CD4-positive, alpha-beta memory T cell (primary cell): ENCODE measurements at regions not wholly inside any gene's neighbourhood (a gene's known extent, or its start where the extent isn't known, plus 50 kb on each side); places are given as distances from the start of the nearest gene placed in this dataset.

Experiments used
- CTCF ChIA-PET: fragments of 350-600 bp; sonication (Branson Sonifier 250); formaldehyde crosslinking; loops from one replicate; lab custom pipeline; 2021; ENCODE audit warnings: inconsistent platforms; ENCODE audit not compliant: partially characterized antibody; lab: Charles Lee
- POLR2A ChIA-PET: fragments of 350-600 bp; sonication (Branson Sonifier 250); formaldehyde crosslinking; loops from one replicate; lab custom pipeline; 2021; ENCODE audit not compliant: partially characterized antibody; lab: Charles Lee
- DNase-seq, 5 donors: peaks; one replicate each; pipeline versions ENCODE4 v3.0.0 to v3.0.0-alpha.2; 2020 to 2022; ENCODE audit warnings: mixed read lengths in 1 of 5
- H3K27ac ChIP-seq: one replicate; pipeline ENCODE4 v1.7.0; 2013; ENCODE audit warnings: low read depth, low read length
- H3K27me3 ChIP-seq: 2 replicates; pipeline ENCODE4 v1.7.0; 2013; ENCODE audit warnings: mild to moderate bottlenecking, low read length, moderate library complexity; ENCODE audit not compliant: insufficient read depth
- H3K36me3 ChIP-seq: 2 replicates; pipeline ENCODE4 v1.7.0; 2013; ENCODE audit warnings: mild to moderate bottlenecking, low read length, moderate library complexity; ENCODE audit not compliant: insufficient read depth
- H3K4me1 ChIP-seq: 2 replicates; pipeline ENCODE4 v1.7.0; 2013; ENCODE audit warnings: mild to moderate bottlenecking, low read length, moderate library complexity; ENCODE audit not compliant: insufficient read depth
- H3K4me3 ChIP-seq, 2 donors: one replicate each; pipeline ENCODE4 v1.7.0; 2013; ENCODE audit warnings: low read length in 2 of 2, mild to moderate bottlenecking in 1 of 2
- H3K9me3 ChIP-seq, 2 donors: one replicate each; pipeline ENCODE4 v1.7.0; 2013; ENCODE audit warnings: low read length in 2 of 2, control low read depth in 1 of 2; ENCODE audit not compliant: control insufficient read depth in 1 of 2
- H3K27ac Mint-ChIP-seq, 7 donors: one replicate each; pipeline ENCODE4 v1.8.0; 2020 to 2021; ENCODE audit warnings: mixed read lengths in 7 of 7, mild to moderate bottlenecking in 6 of 7, inconsistent platforms in 3 of 7, moderate library complexity in 3 of 7
- H3K27me3 Mint-ChIP-seq, 2 donors: one replicate each; pipeline ENCODE4 v1.8.0; 2020 to 2021; ENCODE audit warnings: mixed read lengths in 2 of 2
- H3K36me3 Mint-ChIP-seq, 2 donors: one replicate each; pipeline ENCODE4 v1.8.0; 2020 to 2021; ENCODE audit warnings: mixed read lengths in 2 of 2, inconsistent platforms in 1 of 2, mild to moderate bottlenecking in 1 of 2
- H3K4me1 Mint-ChIP-seq, 4 donors: one replicate each; pipeline ENCODE4 v1.8.0; 2020 to 2021; ENCODE audit warnings: mixed read lengths in 4 of 4, mild to moderate bottlenecking in 1 of 4
- H3K4me3 Mint-ChIP-seq, 8 donors: one replicate each; pipeline ENCODE4 v1.8.0; 2020 to 2021; ENCODE audit warnings: mixed read lengths in 8 of 8, mild to moderate bottlenecking in 7 of 8, moderate library complexity in 6 of 8, inconsistent platforms in 3 of 8
- H3K9me3 Mint-ChIP-seq, 8 donors: one replicate each; pipeline ENCODE4 v1.8.0; 2020 to 2021; ENCODE audit warnings: mixed read lengths in 8 of 8, mild to moderate bottlenecking in 5 of 8, inconsistent platforms in 3 of 8, moderate library complexity in 1 of 8
- intact Hi-C: fragments of 100-400 bp; cut with micrococcal nuclease; formaldehyde crosslinking; loops from one replicate; pipeline ENCODE4 v1.15.1; 2023

GRCh38 chr5:173790836-173791546 is 97.2 kb upstream of the CPEB4 start:
- Histone ChIP-seq H3K36me3 (no peaks in the 10 kb centered on the region), H3K27me3 (no peaks in the 10 kb centered on the region), H3K4me1 (no peaks in the 10 kb centered on the region), H3K4me3 (no peak overlapping the region), H3K9me3 (no peaks in the 10 kb centered on the region), H3K27ac (no peak overlapping the region)
- no peaks in the 10 kb centered on the region for H3K27me3 Mint-ChIP-seq
- no peaks in the 10 kb centered on the region for H3K9me3 Mint-ChIP-seq
- no peak for DNase-seq
- H3K36me3 Mint-ChIP-seq: no peaks in the 10 kb centered on the region
- H3K4me3 Mint-ChIP-seq: no peak overlapping the region
- intact Hi-C loops: no loop called here
- peak overlapping the region in 1 of 7 donors; percentile 24 for H3K27ac Mint-ChIP-seq
- H3K4me1 Mint-ChIP-seq: peaks cover 0 to 8% (median 3%) of the 10 kb centered on the region in 4 donors
- ChIA-PET POLR2A (no interaction called here), CTCF (interaction anchor here (1.6 kb wide), 1 partner anchor 135 kb away, joined by 6 read pairs; no protein-coding TSS in a partner anchor)

GRCh38 chr5:173791878-173792277 is 96.3 kb upstream of the CPEB4 start:
- Mint-ChIP-seq H3K4me3 (no peak overlapping the region), H3K4me1 (peaks cover 0 to 4% (median 2%) of the 10 kb centered on the region in 4 donors), H3K27me3 (no peaks in the 10 kb centered on the region), H3K27ac (peak overlapping the region in 1 of 7 donors; percentile 9), H3K9me3 (no peaks in the 10 kb centered on the region), H3K36me3 (no peaks in the 10 kb centered on the region)
- Histone ChIP-seq H3K9me3 (no peaks in the 10 kb centered on the region), H3K36me3 (no peaks in the 10 kb centered on the region), H3K4me1 (no peaks in the 10 kb centered on the region), H3K27ac (no peak overlapping the region), H3K4me3 (no peak overlapping the region), H3K27me3 (no peaks in the 10 kb centered on the region)
- ChIA-PET CTCF (interaction anchor here (1.6 kb wide), 1 partner anchor 134 kb away, joined by 6 read pairs; no protein-coding TSS in a partner anchor), POLR2A (no interaction called here)
- DNase-seq: no peak
- intact Hi-C loops: no loop called here

GRCh38 chr5:173792781-173793547 is 95.2 kb upstream of the CPEB4 start:
- Mint-ChIP-seq H3K27ac (no peak overlapping the region), H3K4me1 (peaks cover 0 to 4% (median 0%) of the 10 kb centered on the region in 4 donors), H3K36me3 (no peaks in the 10 kb centered on the region), H3K27me3 (no peaks in the 10 kb centered on the region), H3K9me3 (no peaks in the 10 kb centered on the region), H3K4me3 (no peak overlapping the region)
- H3K27ac ChIP-seq: no peak overlapping the region
- DNase-seq: no peak
- H3K4me3 ChIP-seq: no peak overlapping the region
- no peaks in the 10 kb centered on the region for H3K27me3 ChIP-seq
- CTCF ChIA-PET: no interaction called here
- H3K9me3 ChIP-seq: no peaks in the 10 kb centered on the region
- H3K36me3 ChIP-seq: no peaks in the 10 kb centered on the region
- intact Hi-C loops: no loop called here
- H3K4me1 ChIP-seq: no peaks in the 10 kb centered on the region
- POLR2A ChIA-PET: no interaction called here

GRCh38 chr5:173793648-173794548 is 94.3 kb upstream of the CPEB4 start:
- no peaks in the 10 kb centered on the region for H3K9me3 Mint-ChIP-seq
- H3K4me3 ChIP-seq: no peak overlapping the region
- H3K36me3 ChIP-seq: no peaks in the 10 kb centered on the region
- intact Hi-C loops: no loop called here
- no peak overlapping the region for H3K27ac Mint-ChIP-seq
- H3K4me3 Mint-ChIP-seq: no peak overlapping the region
- CTCF ChIA-PET: no interaction called here
- no peak overlapping the region for H3K27ac ChIP-seq
- H3K36me3 Mint-ChIP-seq: no peaks in the 10 kb centered on the region
- no peaks in the 10 kb centered on the region for H3K9me3 ChIP-seq
- POLR2A ChIA-PET: no interaction called here
- no peaks in the 10 kb centered on the region for H3K4me1 ChIP-seq
- DNase-seq: no peak
- H3K4me1 Mint-ChIP-seq: peaks cover 0 to 4% (median 0%) of the 10 kb centered on the region in 4 donors
- H3K27me3 Mint-ChIP-seq: no peaks in the 10 kb centered on the region
- no peaks in the 10 kb centered on the region for H3K27me3 ChIP-seq

- Mint-ChIP-seq H3K27me3 (no peaks in the 10 kb centered on the region), H3K4me1 (peaks cover 0 to 4% (median 0%) of the 10 kb centered on the region in 4 donors), H3K27ac (no peak overlapping the region), H3K36me3 (no peaks in the 10 kb centered on the region), H3K9me3 (no peaks in the 10 kb centered on the region), H3K4me3 (no peak overlapping the region)
- Histone ChIP-seq H3K27me3 (no peaks in the 10 kb centered on the region), H3K27ac (no peak overlapping the region), H3K4me3 (no peak overlapping the region), H3K4me1 (no peaks in the 10 kb centered on the region), H3K36me3 (no peaks in the 10 kb centered on the region), H3K9me3 (no peaks in the 10 kb centered on the region)
- ChIA-PET POLR2A (no interaction called here), CTCF (no interaction called here)
- DNase-seq: no peak
- intact Hi-C loops: no loop called here
These were observed 93.2 kb upstream of the CPEB4 start for GRCh38 chr5:173794901-173795416.

- H3K4me1 Mint-ChIP-seq: peaks cover 0 to 4% (median 0%) of the 10 kb centered on the region in 4 donors
- ChIA-PET CTCF (interaction anchor here (0.6 kb wide), 1 partner anchor 90 kb away, joined by 3 read pairs; no protein-coding TSS in a partner anchor), POLR2A (no interaction called here)
- intact Hi-C loops: no loop called here
- Histone ChIP-seq H3K27ac (no peak overlapping the region), H3K36me3 (no peaks in the 10 kb centered on the region), H3K27me3 (no peaks in the 10 kb centered on the region), H3K9me3 (no peaks in the 10 kb centered on the region), H3K4me3 (no peak overlapping the region), H3K4me1 (no peaks in the 10 kb centered on the region)
- no peak overlapping the region for H3K27ac Mint-ChIP-seq
- no peak for DNase-seq
- H3K36me3 Mint-ChIP-seq: no peaks in the 10 kb centered on the region
- H3K4me3 Mint-ChIP-seq: no peak overlapping the region
- H3K9me3 Mint-ChIP-seq: no peaks in the 10 kb centered on the region
- H3K27me3 Mint-ChIP-seq: no peaks in the 10 kb centered on the region
These were observed 92.5 kb upstream of the CPEB4 start for GRCh38 chr5:173795601-173796000.
